K562 (cell line): ENCODE measurements at regions not wholly inside any gene's neighbourhood (a gene's known extent, or its start where the extent isn't known, plus 50 kb on each side); places are given as distances from the start of the nearest gene placed in this dataset.

Experiments used
- ATAC-seq: fragments of 200-7000 bp; cut with Tn5 transposase; 3 replicates; pipeline ENCODE4 v1.9.1; 2020; ENCODE audit warnings: moderate library complexity
- BruUV-seq: library from RNA; stranded (reverse); fragments of 400-500 nt; replicated peaks from 2 replicates; lab custom pipeline; 2021; lab: Mats Ljungman, UMichigan
- CTCF ChIA-PET: fragments of 300-600 bp; formaldehyde crosslinking; extraction: SDS; loops from one replicate; lab custom pipeline; 2021; ENCODE audit warnings: low intra/inter-chr PET ratio; lab: Yijun Ruan, JAX
- POLR2A ChIA-PET: fragments of 300-600, 350-650 bp; sonication (Branson Sonifier 250); formaldehyde crosslinking; extraction: SDS; loops from one replicate; lab custom pipeline; 2021; ENCODE audit warnings: antibody characterized with exemption, inconsistent platforms; lab: Yijun Ruan, JAX
- DNase-seq, 4 experiments: peaks; one replicate each; pipeline versions ENCODE4 v3.0.0 to v3.0.0-alpha.2; 2011 to 2018; ENCODE audit warnings: low spot score in 3 of 4, mixed read lengths in 3 of 4; ENCODE audit errors: extremely low read depth in 1 of 4
- FAIRE-seq: peaks from 2 replicates; lab custom pipeline; 2011; peaks lifted over from hg19 to GRCh38; lab: Jason Lieb, UNC
- H2AFZ ChIP-seq: 2 replicates; pipeline ENCODE4 v1.6.0; 2011; ENCODE audit warnings: low read depth, low read length, control low read depth, inconsistent platforms
- H3K27ac ChIP-seq: fragments of 200-600 bp; 3 replicates; pipeline ENCODE4 v1.8.0; 2011; ENCODE audit warnings: low read depth, mild to moderate bottlenecking, control low read depth, inconsistent platforms, low read length, moderate library complexity, mixed read lengths; ENCODE audit errors: extremely low read depth
- H3K27me3 ChIP-seq, 2 experiments: fragments of 300-600 bp in 1 of 2; 2 replicates in 1 of 2; 3 replicates in 1 of 2; pipeline versions ENCODE4 v1.6.0 to v1.8.0; 2011; ENCODE audit warnings: inconsistent platforms in 2 of 2, low read length in 2 of 2, mild to moderate bottlenecking in 1 of 2, mixed read lengths in 1 of 2, moderate library complexity in 1 of 2; ENCODE audit not compliant: control insufficient read depth in 2 of 2, insufficient read depth in 2 of 2
- H3K36me3 ChIP-seq: fragments of 300-600 bp; 3 replicates; pipeline ENCODE4 v1.8.0; 2011; ENCODE audit warnings: mild to moderate bottlenecking, low read length, inconsistent platforms; ENCODE audit not compliant: control insufficient read depth, insufficient read depth
- H3K4me1 ChIP-seq, 2 experiments: fragments of 200-600 bp in 1 of 2; replicated peaks in 1 of 2; 2 replicates in 1 of 2; 3 replicates in 1 of 2; pipeline versions ENCODE4 v1.5.1 to v1.8.0; 2011; ENCODE audit warnings: inconsistent platforms in 2 of 2, low read length in 2 of 2, mild to moderate bottlenecking in 1 of 2, mixed read lengths in 1 of 2, moderate library complexity in 1 of 2; ENCODE audit not compliant: control insufficient read depth in 2 of 2, insufficient read depth in 2 of 2
- H3K4me2 ChIP-seq: 2 replicates; pipeline ENCODE4 v1.6.1; 2011; ENCODE audit warnings: low read length, control low read depth, inconsistent platforms, mixed read lengths; ENCODE audit not compliant: insufficient read depth
- H3K4me3 ChIP-seq: fragments of 200-600 bp; sonication (generic), shearing (Covaris generic); 2 replicates; pipeline ENCODE4 v1.5.1; 2016; ENCODE audit warnings: control low read depth, inconsistent platforms
- H3K79me2 ChIP-seq: fragments of 200-600 bp; 3 replicates; pipeline ENCODE4 v1.8.0; 2011; ENCODE audit warnings: low read length, inconsistent platforms; ENCODE audit not compliant: control insufficient read depth, insufficient read depth
- H3K9ac ChIP-seq, 2 experiments: 2 replicates each; pipeline versions ENCODE4 v1.6.0 to v1.6.1; 2011; ENCODE audit warnings: low read depth in 2 of 2, low read length in 2 of 2, control low read depth in 1 of 2, inconsistent platforms in 1 of 2, mild to moderate bottlenecking in 1 of 2, mixed read lengths in 1 of 2; ENCODE audit not compliant: insufficient read depth in 1 of 2
- H3K9me1 ChIP-seq: one replicate; pipeline ENCODE4 v1.6.0; 2011; ENCODE audit warnings: inconsistent platforms, mild to moderate bottlenecking, low read length, moderate library complexity; ENCODE audit not compliant: control insufficient read depth, insufficient read depth
- H3K9me3 ChIP-seq: replicated peaks from 2 replicates; pipeline ENCODE4 v1.5.1; 2011; ENCODE audit warnings: low read depth, low read length, inconsistent platforms; ENCODE audit not compliant: control insufficient read depth, insufficient read depth
- H4K20me1 ChIP-seq: replicated peaks from 2 replicates; pipeline ENCODE4 v1.6.1; 2011; ENCODE audit warnings: low read length, inconsistent platforms, mixed read lengths; ENCODE audit not compliant: control insufficient read depth, insufficient read depth
- BRD4 ChIP-seq: fragments of 200-600 bp; sonication (generic); IDR thresholded peaks from 2 replicates; pipeline ENCODE4 v1.6.1; 2017; ENCODE audit warnings: inconsistent platforms
- CBFA2T2 ChIP-seq: fragments of 450-650 bp; conservative IDR thresholded peaks from 2 replicates; pipeline ENCODE4 v1.6.1; 2017; ENCODE audit warnings: mild to moderate bottlenecking
- DPF2 ChIP-seq: fragments of 450-650 bp; IDR thresholded peaks from 2 replicates; pipeline ENCODE4 v1.6.1; 2016
- FOXP1 ChIP-seq: sonication (generic); formaldehyde crosslinking; IDR thresholded peaks from 2 replicates; pipeline ENCODE4 v1.8.0; 2022; ENCODE audit warnings: mild to moderate bottlenecking, missing genetic modification reagents
- GATA2 ChIP-seq: sonication (generic); formaldehyde crosslinking; IDR thresholded peaks from 2 replicates; pipeline ENCODE4 v1.4.0; 2020; ENCODE audit warnings: mild to moderate bottlenecking, missing genetic modification reagents
- GTF2E2 ChIP-seq: fragments of 200-800 bp; sonication (Bioruptor generic); IDR thresholded peaks from 2 replicates; pipeline ENCODE4 v1.6.1; 2016; ENCODE audit warnings: missing genetic modification characterization, missing compliant biosample characterization
- HEY1 ChIP-seq: fragments of 250-450 bp; sonication (Bioruptor Pico); IDR thresholded peaks from 2 replicates; pipeline ENCODE4 v1.5.0; 2020; ENCODE audit warnings: mild to moderate bottlenecking, moderate library complexity, borderline replicate concordance
- HMG20B ChIP-seq: fragments of 250-450 bp; sonication (Bioruptor Pico); IDR thresholded peaks from 2 replicates; pipeline ENCODE4 v1.5.0; 2021; ENCODE audit warnings: mild to moderate bottlenecking
- HNRNPLL ChIP-seq: fragments of 200-400 bp; formaldehyde crosslinking; IDR thresholded peaks from 2 replicates; pipeline ENCODE4 v1.6.1; 2017; ENCODE audit warnings: low read length, low read depth, mild to moderate bottlenecking; ENCODE audit not compliant: poor library complexity, severe bottlenecking
- IFI16 ChIP-seq: fragments of 250-450 bp; sonication (Bioruptor Pico); IDR thresholded peaks from 2 replicates; pipeline ENCODE4 v2.1.2; 2022; ENCODE audit warnings: mild to moderate bottlenecking, inconsistent platforms
- NFE2L1 ChIP-seq: fragments of 450-650 bp; IDR thresholded peaks from 2 replicates; pipeline ENCODE4 v1.6.1; 2016; ENCODE audit warnings: missing genetic modification characterization, low read depth, mild to moderate bottlenecking, missing compliant biosample characterization, moderate library complexity, borderline replicate concordance
- POU5F1 ChIP-seq: fragments of 150-350 bp; IDR thresholded peaks from 2 replicates; pipeline ENCODE4 v1.6.1; 2014; ENCODE audit warnings: borderline replicate concordance, low read length, low read depth, mild to moderate bottlenecking; ENCODE audit not compliant: partially characterized antibody
- PTTG1 ChIP-seq: fragments of 450-650 bp; IDR thresholded peaks from 2 replicates; pipeline ENCODE4 v1.6.1; 2016; ENCODE audit warnings: low read depth, mild to moderate bottlenecking, missing genetic modification characterization, missing compliant biosample characterization
- RBM34 ChIP-seq: fragments of 200-400 bp; formaldehyde crosslinking; IDR thresholded peaks from 2 replicates; pipeline ENCODE4 v1.6.1; 2018; ENCODE audit warnings: low read length, borderline replicate concordance; ENCODE audit not compliant: insufficient read depth
- TRIM24 ChIP-seq, 2 experiments: fragments of 450-650 bp; IDR thresholded peaks; 2 replicates each; pipeline ENCODE4 v1.6.1; 2016
- ZC3H11A ChIP-seq: IDR thresholded peaks from 2 replicates; pipeline ENCODE4 v1.6.1; 2012; ENCODE audit warnings: low read depth, low read length, improper control_type of control experiment
- ZC3H8 ChIP-seq: fragments of 450-650 bp; IDR thresholded peaks from 2 replicates; pipeline ENCODE4 v1.6.1; 2017
- ZNF41 ChIP-seq: fragments of 250-450 bp; sonication (Bioruptor Pico); conservative IDR thresholded peaks from 2 replicates; pipeline ENCODE4 v1.4.0; 2020; ENCODE audit warnings: mild to moderate bottlenecking
- WGBS: fragments of 100-300 bp; shearing (Covaris generic); methylation state at CpG from one replicate; pipeline ENCODE4 v1.1.6; 2016; ENCODE audit warnings: low coverage, mixed read lengths; ENCODE audit not compliant: insufficient coverage; ENCODE audit errors: missing lambda C conversion rate; 5-methylcytosine and 5-hydroxymethylcytosine counted together
- in situ Hi-C: fragments of 300-500 bp; cut with MboI; formaldehyde crosslinking; loops from 4 replicates; pipeline ENCODE4 v1.15.0; 2018; ENCODE audit warnings: inconsistent platforms, mixed read lengths
- intact Hi-C: fragments of 100-400 bp; cut with micrococcal nuclease; formaldehyde crosslinking; loops from 2 replicates; pipeline ENCODE4 v1.14.2; 2022
- TF ChIP-seq, protein P1 (sequence below): fragments of 450-650 bp; formaldehyde crosslinking; IDR thresholded peaks from 2 replicates; pipeline ENCODE4 v1.4.0; 2020; ENCODE audit warnings: mild to moderate bottlenecking
- TF ChIP-seq, protein P2 (sequence below): fragments of 250-450 bp; sonication (Bioruptor Pico); IDR thresholded peaks from 2 replicates; pipeline ENCODE4 v1.4.0; 2020; ENCODE audit warnings: borderline replicate concordance

DNA sequence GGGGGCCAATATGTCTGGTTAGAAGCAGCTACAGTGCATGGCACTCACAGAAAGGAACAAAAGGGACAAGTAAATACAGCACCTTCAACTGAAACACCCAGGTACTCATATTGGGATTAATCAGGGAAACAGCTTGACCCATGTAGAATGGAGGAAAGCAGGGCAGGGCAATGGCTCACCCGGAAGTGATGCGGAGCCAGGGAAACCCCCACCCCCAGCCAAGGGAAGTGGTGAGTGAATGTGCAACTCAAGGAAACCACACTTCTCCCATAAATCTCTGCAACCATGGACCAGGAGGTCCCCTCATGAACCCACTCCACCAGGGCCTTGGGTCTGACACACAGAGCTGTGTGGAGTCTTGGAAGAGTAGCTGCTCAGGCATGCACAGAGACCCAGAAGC lies 117.1 kb downstream of the MTHFS start:
- BruUV-seq, result no TSS peak
- no peak for ATAC-seq
- H3K36me3 ChIP-seq, result no peaks in the 10 kb centered on the region
- ChIA-PET CTCF (no interaction called here), POLR2A (no interaction called here)
- H2AFZ ChIP-seq, result no peak overlapping the region
- H4K20me1 ChIP-seq, result no peaks in the 10 kb centered on the region
- H3K9me1 ChIP-seq, result no peaks in the 10 kb centered on the region
- H3K9me3 ChIP-seq, result no peaks in the 10 kb centered on the region
- peaks cover 0 to 2% of the 10 kb centered on the region in 2 experiments; a peak in 2 of 5 replicates for H3K27me3 ChIP-seq
- FAIRE-seq, result no peak
- no peak for TF ChIP-seq HMG20B (CRISPR knock-in tag)
- no peak for TF ChIP-seq NFE2L1 (tag)
- TF ChIP-seq TRIM24 (IDR thresholded peaks at IDR 0.05), result no peak
- no peak for TF ChIP-seq PTTG1
- TF ChIP-seq, protein P1, sequence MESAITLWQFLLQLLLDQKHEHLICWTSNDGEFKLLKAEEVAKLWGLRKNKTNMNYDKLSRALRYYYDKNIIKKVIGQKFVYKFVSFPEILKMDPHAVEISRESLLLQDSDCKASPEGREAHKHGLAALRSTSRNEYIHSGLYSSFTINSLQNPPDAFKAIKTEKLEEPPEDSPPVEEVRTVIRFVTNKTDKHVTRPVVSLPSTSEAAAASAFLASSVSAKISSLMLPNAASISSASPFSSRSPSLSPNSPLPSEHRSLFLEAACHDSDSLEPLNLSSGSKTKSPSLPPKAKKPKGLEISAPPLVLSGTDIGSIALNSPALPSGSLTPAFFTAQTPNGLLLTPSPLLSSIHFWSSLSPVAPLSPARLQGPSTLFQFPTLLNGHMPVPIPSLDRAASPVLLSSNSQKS (CRISPR knock-in tag), result no peak
- no peak for TF ChIP-seq ZNF41 (CRISPR knock-in tag)
- TF ChIP-seq GTF2E2, result no peak
- TF ChIP-seq CBFA2T2, result no peak
- no peak for TF ChIP-seq HNRNPLL
- TF ChIP-seq RBM34, result no peak
- TF ChIP-seq IFI16 (CRISPR knock-in tag), result no peak
- TF ChIP-seq POU5F1, result no peak
- no peak for TF ChIP-seq ZC3H8
- TF ChIP-seq FOXP1, result no peak
- no peak for TF ChIP-seq BRD4
- no peak for TF ChIP-seq HEY1
- TF ChIP-seq ZC3H11A, result no peak
- TF ChIP-seq, protein P2, sequence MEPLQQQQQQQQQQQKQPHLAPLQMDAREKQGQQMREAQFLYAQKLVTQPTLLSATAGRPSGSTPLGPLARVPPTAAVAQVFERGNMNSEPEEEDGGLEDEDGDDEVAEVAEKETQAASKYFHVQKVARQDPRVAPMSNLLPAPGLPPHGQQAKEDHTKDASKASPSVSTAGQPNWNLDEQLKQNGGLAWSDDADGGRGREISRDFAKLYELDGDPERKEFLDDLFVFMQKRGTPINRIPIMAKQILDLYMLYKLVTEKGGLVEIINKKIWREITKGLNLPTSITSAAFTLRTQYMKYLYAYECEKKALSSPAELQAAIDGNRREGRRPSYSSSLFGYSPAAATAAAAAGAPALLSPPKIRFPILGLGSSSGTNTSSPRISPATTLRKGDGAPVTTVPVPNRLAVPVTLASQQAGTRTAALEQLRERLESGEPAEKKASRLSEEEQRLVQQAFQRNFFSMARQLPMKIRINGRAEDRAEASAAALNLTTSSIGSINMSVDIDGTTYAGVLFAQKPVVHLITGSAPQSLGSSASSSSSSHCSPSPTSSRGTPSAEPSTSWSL (CRISPR knock-in tag), result no peak
- no peak for TF ChIP-seq DPF2
- TF ChIP-seq GATA2 (CRISPR knock-in tag), result no peak
- in situ Hi-C loops, result no loop called here
- intact Hi-C loops, result no loop called here
- H3K4me3 ChIP-seq, result no peak overlapping the region
- 4% methylated on average over 2 of the region's 2 CpGs for WGBS
- no peak overlapping the region for H3K27ac ChIP-seq
- H3K4me2 ChIP-seq, result no peak overlapping the region
- no peaks in the 10 kb centered on the region for H3K79me2 ChIP-seq
- H3K4me1 ChIP-seq, result no peaks in the 10 kb centered on the region
- DNase-seq, result no peak
- no peak overlapping the region for H3K9ac ChIP-seq
